ENCODE measurements at regions not wholly inside any gene's neighbourhood (a gene's known extent, or its start where the extent isn't known, plus 50 kb on each side); places are given as distances from the start of the nearest gene placed in this dataset.

DNA sequence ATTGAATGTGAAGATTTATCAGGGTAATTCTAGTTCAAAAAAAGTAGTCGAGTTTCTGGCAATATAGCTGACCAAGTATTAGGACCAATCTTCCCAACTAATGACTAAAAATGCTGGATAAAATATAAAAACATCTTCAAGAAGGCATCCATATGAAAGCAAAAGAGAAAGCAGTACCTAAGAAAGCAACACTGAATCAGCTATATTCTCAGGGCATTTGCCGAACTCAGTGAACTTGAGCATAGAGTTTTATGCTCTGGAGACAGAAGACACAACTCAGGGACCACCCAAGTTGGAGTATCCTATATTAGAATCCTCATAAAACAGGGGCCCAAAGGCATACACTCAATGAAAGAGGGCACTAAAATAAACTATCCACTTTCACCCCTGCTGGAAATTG lies 103.7 kb upstream of the HNRNPA3 start:
- H3K4me3 Mint-ChIP-seq (ENCODE audit: unreplicated experiment) = no peak overlapping the region
- no peaks in the 10 kb centered on the region for H3K9me3 Mint-ChIP-seq (ENCODE audit: unreplicated experiment)
- peaks cover 2% of the 10 kb centered on the region for H3K27me3 Mint-ChIP-seq (ENCODE audit: unreplicated experiment)
- no peak for DNase-seq (ENCODE audit: low spot score)
- no peaks in the 10 kb centered on the region for H3K36me3 Mint-ChIP-seq (ENCODE audit: low read depth, unreplicated experiment)
- TF ChIP-seq, protein P1, sequence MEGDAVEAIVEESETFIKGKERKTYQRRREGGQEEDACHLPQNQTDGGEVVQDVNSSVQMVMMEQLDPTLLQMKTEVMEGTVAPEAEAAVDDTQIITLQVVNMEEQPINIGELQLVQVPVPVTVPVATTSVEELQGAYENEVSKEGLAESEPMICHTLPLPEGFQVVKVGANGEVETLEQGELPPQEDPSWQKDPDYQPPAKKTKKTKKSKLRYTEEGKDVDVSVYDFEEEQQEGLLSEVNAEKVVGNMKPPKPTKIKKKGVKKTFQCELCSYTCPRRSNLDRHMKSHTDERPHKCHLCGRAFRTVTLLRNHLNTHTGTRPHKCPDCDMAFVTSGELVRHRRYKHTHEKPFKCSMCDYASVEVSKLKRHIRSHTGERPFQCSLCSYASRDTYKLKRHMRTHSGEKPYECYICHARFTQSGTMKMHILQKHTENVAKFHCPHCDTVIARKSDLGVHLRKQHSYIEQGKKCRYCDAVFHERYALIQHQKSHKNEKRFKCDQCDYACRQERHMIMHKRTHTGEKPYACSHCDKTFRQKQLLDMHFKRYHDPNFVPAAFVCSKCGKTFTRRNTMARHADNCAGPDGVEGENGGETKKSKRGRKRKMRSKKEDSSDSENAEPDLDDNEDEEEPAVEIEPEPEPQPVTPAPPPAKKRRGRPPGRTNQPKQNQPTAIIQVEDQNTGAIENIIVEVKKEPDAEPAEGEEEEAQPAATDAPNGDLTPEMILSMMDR (IDR thresholded peaks at IDR 0.05; ENCODE audit: unreplicated experiment) = no peak
- no peaks in the 10 kb centered on the region for H3K4me1 Mint-ChIP-seq (ENCODE audit: unreplicated experiment)
- H3K27ac Mint-ChIP-seq (ENCODE audit: unreplicated experiment) = no peak overlapping the region

- H3K4me1 Mint-ChIP-seq (ENCODE audit: unreplicated experiment) = no peaks in the 10 kb centered on the region
- no peaks in the 10 kb centered on the region for H3K27me3 Mint-ChIP-seq (ENCODE audit: unreplicated experiment)
- no peak overlapping the region for H3K4me3 Mint-ChIP-seq (ENCODE audit: unreplicated experiment)
- H3K36me3 Mint-ChIP-seq (ENCODE audit: low read depth, unreplicated experiment) = no peaks in the 10 kb centered on the region
- no peak for DNase-seq (ENCODE audit: low spot score)
- TF ChIP-seq, protein P1 (IDR thresholded peaks at IDR 0.05; ENCODE audit: unreplicated experiment) = no peak
- no peak overlapping the region for H3K27ac Mint-ChIP-seq (ENCODE audit: unreplicated experiment)
- no peaks in the 10 kb centered on the region for H3K9me3 Mint-ChIP-seq (ENCODE audit: unreplicated experiment)
Measured at GRCh38 chr2:177114712-177115111, 97.9 kb upstream of the HNRNPA3 start.

DNA sequence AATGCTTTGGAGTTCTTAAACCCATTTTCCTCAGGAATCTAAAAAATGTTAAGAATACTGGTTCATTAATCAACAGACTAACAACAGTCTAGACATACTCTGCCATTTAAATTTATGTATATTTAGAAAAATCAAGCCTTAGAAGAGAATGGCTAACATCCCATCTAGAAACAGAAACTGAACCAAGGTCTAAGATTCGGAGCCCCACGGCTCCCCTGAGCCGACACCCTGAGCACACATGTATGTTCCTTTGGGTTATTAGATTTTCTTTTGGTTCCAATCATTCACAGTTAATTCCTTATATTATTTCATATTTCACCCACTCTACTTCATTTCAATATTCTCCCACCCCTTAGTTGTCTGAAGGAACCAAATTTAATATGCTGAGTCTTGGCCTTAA lies 94.8 kb upstream of the HNRNPA3 start:
- no peak overlapping the region for H3K27ac Mint-ChIP-seq (ENCODE audit: unreplicated experiment)
- TF ChIP-seq, protein P1 (IDR thresholded peaks at IDR 0.05; ENCODE audit: unreplicated experiment) = no peak
- no peaks in the 10 kb centered on the region for H3K4me1 Mint-ChIP-seq (ENCODE audit: unreplicated experiment)
- H3K9me3 Mint-ChIP-seq (ENCODE audit: unreplicated experiment) = no peaks in the 10 kb centered on the region
- DNase-seq (ENCODE audit: low spot score) = no peak
- no peak overlapping the region for H3K4me3 Mint-ChIP-seq (ENCODE audit: unreplicated experiment)
- no peaks in the 10 kb centered on the region for H3K27me3 Mint-ChIP-seq (ENCODE audit: unreplicated experiment)
- no peaks in the 10 kb centered on the region for H3K36me3 Mint-ChIP-seq (ENCODE audit: low read depth, unreplicated experiment)

DNA sequence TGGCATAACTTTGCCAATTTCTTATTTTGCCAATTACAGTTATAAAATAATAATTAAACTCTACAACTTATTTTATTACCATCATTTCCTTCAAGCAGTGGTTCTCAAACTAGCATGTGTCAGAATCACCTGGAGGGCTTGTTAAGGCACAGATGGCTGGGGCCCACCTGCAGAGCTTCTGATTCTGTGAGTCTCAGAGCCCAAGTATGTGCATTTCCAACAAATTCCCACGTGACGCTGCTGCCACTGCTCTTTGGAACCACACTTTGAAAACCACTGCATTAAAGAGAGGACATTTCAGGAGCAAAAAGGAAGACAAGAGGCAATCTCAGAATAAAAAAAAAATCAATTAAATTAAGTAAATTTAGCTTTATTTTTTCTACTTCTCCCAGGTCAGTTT lies 94.0 kb upstream of the HNRNPA3 start:
- DNase-seq (ENCODE audit: low spot score) = no peak
- H3K4me1 Mint-ChIP-seq (ENCODE audit: unreplicated experiment) = no peaks in the 10 kb centered on the region
- no peak overlapping the region for H3K4me3 Mint-ChIP-seq (ENCODE audit: unreplicated experiment)
- TF ChIP-seq, protein P1 (IDR thresholded peaks at IDR 0.05; ENCODE audit: unreplicated experiment) = no peak
- H3K27ac Mint-ChIP-seq (ENCODE audit: unreplicated experiment) = no peak overlapping the region
- peaks cover 2% of the 10 kb centered on the region for H3K27me3 Mint-ChIP-seq (ENCODE audit: unreplicated experiment)
- H3K9me3 Mint-ChIP-seq (ENCODE audit: unreplicated experiment) = no peaks in the 10 kb centered on the region
- no peaks in the 10 kb centered on the region for H3K36me3 Mint-ChIP-seq (ENCODE audit: low read depth, unreplicated experiment)

GRCh38 chr2:177119099-177119498 lies 93.5 kb upstream of the HNRNPA3 start:
- Mint-ChIP-seq H3K4me3 (ENCODE audit: unreplicated experiment) (no peak overlapping the region), H3K9me3 (ENCODE audit: unreplicated experiment) (no peaks in the 10 kb centered on the region), H3K27me3 (ENCODE audit: unreplicated experiment) (peaks cover 2% of the 10 kb centered on the region), H3K27ac (ENCODE audit: unreplicated experiment) (no peak overlapping the region), H3K36me3 (ENCODE audit: low read depth, unreplicated experiment) (no peaks in the 10 kb centered on the region), H3K4me1 (ENCODE audit: unreplicated experiment) (no peaks in the 10 kb centered on the region)
- TF ChIP-seq, protein P1 (IDR thresholded peaks at IDR 0.05; ENCODE audit: unreplicated experiment) = no peak
- no peak for DNase-seq (ENCODE audit: low spot score)
